Trophoblast cell (in vitro differentiated cells and primary cell): ENCODE measurements at regions not wholly inside any gene's neighbourhood (a gene's known extent, or its start where the extent isn't known, plus 50 kb on each side); places are given as distances from the start of the nearest gene placed in this dataset.

Source experiments
- DNase-seq, 2 donors: peaks; one replicate each; pipeline ENCODE4 v3.0.0-alpha.2; 2016
- H2AFZ ChIP-seq: 2 replicates; pipeline ENCODE4 v1.6.1; 2013; ENCODE audit warnings: low read length, moderate library complexity, mild to moderate bottlenecking; ENCODE audit not compliant: insufficient read depth, poor library complexity
- H2AK5ac ChIP-seq: 2 replicates; pipeline ENCODE4 v1.6.1; 2013; ENCODE audit warnings: mild to moderate bottlenecking, low read length
- H2BK120ac ChIP-seq: 2 replicates; pipeline ENCODE4 v1.6.1; 2013; ENCODE audit warnings: low read length, mild to moderate bottlenecking, moderate library complexity; ENCODE audit not compliant: insufficient read depth, poor library complexity
- H2BK12ac ChIP-seq: 2 replicates; pipeline ENCODE4 v1.6.1; 2013; ENCODE audit warnings: mild to moderate bottlenecking, low read length, moderate library complexity
- H2BK5ac ChIP-seq: 2 replicates; pipeline ENCODE4 v1.6.1; 2013; ENCODE audit warnings: low read length, low read depth, moderate library complexity, mild to moderate bottlenecking; ENCODE audit not compliant: poor library complexity
- H3K14ac ChIP-seq: 2 replicates; pipeline ENCODE4 v1.6.1; 2013; ENCODE audit warnings: mild to moderate bottlenecking, low read length
- H3K18ac ChIP-seq: 2 replicates; pipeline ENCODE4 v1.6.1; 2013; ENCODE audit warnings: mild to moderate bottlenecking, low read length
- H3K23ac ChIP-seq: 2 replicates; pipeline ENCODE4 v1.6.1; 2013; ENCODE audit warnings: low read length
- H3K27ac ChIP-seq: 2 replicates; pipeline ENCODE4 v1.5.1; 2013; ENCODE audit warnings: low read depth, mild to moderate bottlenecking, inconsistent platforms, low read length, moderate library complexity
- H3K27me3 ChIP-seq: 2 replicates; pipeline ENCODE4 v1.6.1; 2013; ENCODE audit warnings: inconsistent platforms, mild to moderate bottlenecking, low read length, moderate library complexity; ENCODE audit not compliant: insufficient read depth
- H3K36me3 ChIP-seq, 2 experiments: 1 replicate in 1 of 2; 2 replicates in 1 of 2; pipeline ENCODE4 v1.6.1; 2013; ENCODE audit warnings: low read length in 2 of 2, mild to moderate bottlenecking in 2 of 2, moderate library complexity in 1 of 2; ENCODE audit not compliant: insufficient read depth in 2 of 2, control insufficient read depth in 1 of 2
- H3K4ac ChIP-seq: 2 replicates; pipeline ENCODE4 v1.6.1; 2013; ENCODE audit warnings: low read depth, mild to moderate bottlenecking, low read length, moderate library complexity
- H3K4me1 ChIP-seq, 2 experiments: 1 replicate in 1 of 2; 2 replicates in 1 of 2; pipeline ENCODE4 v1.6.1; 2013; ENCODE audit warnings: low read length in 2 of 2, mild to moderate bottlenecking in 2 of 2, moderate library complexity in 1 of 2; ENCODE audit not compliant: insufficient read depth in 2 of 2, control insufficient read depth in 1 of 2
- H3K4me2 ChIP-seq: 2 replicates; pipeline ENCODE4 v1.6.1; 2013; ENCODE audit warnings: inconsistent platforms, mild to moderate bottlenecking, low read length, moderate library complexity
- H3K4me3 ChIP-seq: 2 replicates; pipeline ENCODE4 v1.5.1; 2013; ENCODE audit warnings: mild to moderate bottlenecking, low read depth, low read length, inconsistent platforms
- H3K79me1 ChIP-seq: one replicate; pipeline ENCODE4 v1.6.1; 2013; ENCODE audit warnings: low read length
- H3K79me2 ChIP-seq: 2 replicates; pipeline ENCODE4 v1.6.1; 2013; ENCODE audit warnings: low read length, mild to moderate bottlenecking; ENCODE audit not compliant: control insufficient read depth, insufficient read depth, poor library complexity
- H3K9ac ChIP-seq: 2 replicates; pipeline ENCODE4 v1.6.1; 2013; ENCODE audit warnings: mild to moderate bottlenecking, low read length
- H3K9me3 ChIP-seq: 2 replicates; pipeline ENCODE4 v1.6.1; 2013; ENCODE audit warnings: low read depth, mild to moderate bottlenecking, control low read depth, inconsistent platforms, low read length; ENCODE audit not compliant: insufficient read depth
- H4K12ac ChIP-seq: 2 replicates; pipeline ENCODE4 v1.6.1; 2013; ENCODE audit warnings: low read depth, mild to moderate bottlenecking, low read length, moderate library complexity
- H4K8ac ChIP-seq: 2 replicates; pipeline ENCODE4 v1.6.1; 2013; ENCODE audit warnings: low read depth, mild to moderate bottlenecking, low read length, moderate library complexity
- H4K91ac ChIP-seq: one replicate; pipeline ENCODE4 v1.6.1; 2013; ENCODE audit warnings: low read depth, mild to moderate bottlenecking, low read length, moderate library complexity
- WGBS: extraction: QIAGEN DNeasy Blood & Tissue Kit; methylation state at CpG from one replicate; pipeline ENCODE4 v1.1.7; 2013; ENCODE audit warnings: missing lambda C conversion rate; ENCODE audit not compliant: insufficient read length, insufficient coverage; ENCODE audit errors: extremely low coverage; 5-methylcytosine and 5-hydroxymethylcytosine counted together

- no CpG with 5 or more reads among the region's 3 CpGs for WGBS
- Histone ChIP-seq H4K12ac (no peak overlapping the region), H2BK12ac (no peak overlapping the region)
These were observed 63.4 kb upstream of the GPCPD1 start for GRCh38 chr20:5674176-5674660.

GRCh38 chr20:5670874-5671273 is 60.1 kb upstream of the GPCPD1 start:
- Histone ChIP-seq H3K27ac (no peak overlapping the region), H2BK5ac (no peak overlapping the region)

More at GRCh38 chr20:5674176-5674660, 63.4 kb upstream of the GPCPD1 start:
- peak; percentile 37 to 77 for DNase-seq
- H3K14ac ChIP-seq = no peak overlapping the region
- no peaks in the 10 kb centered on the region for H3K79me1 ChIP-seq
- no peak overlapping the region for H3K9ac ChIP-seq
- H2AK5ac ChIP-seq = no peak overlapping the region
- H3K9me3 ChIP-seq = peaks cover 1% of the 10 kb centered on the region
- no peak overlapping the region for H3K4me3 ChIP-seq
- H3K4me2 ChIP-seq = no peak overlapping the region
- no peak overlapping the region for H2AFZ ChIP-seq
- H3K27me3 ChIP-seq = no peaks in the 10 kb centered on the region
- H4K8ac ChIP-seq = no peak overlapping the region
- no peak overlapping the region for H3K18ac ChIP-seq
- H3K4ac ChIP-seq = no peak overlapping the region
- no peak overlapping the region for H3K27ac ChIP-seq
- no peaks in the 10 kb centered on the region for H3K4me1 ChIP-seq
- H4K91ac ChIP-seq = no peak overlapping the region
- no peak overlapping the region for H3K23ac ChIP-seq
- H3K79me2 ChIP-seq = no peaks in the 10 kb centered on the region
- H2BK120ac ChIP-seq = no peak overlapping the region
- H3K36me3 ChIP-seq = no peaks in the 10 kb centered on the region
- no peak overlapping the region for H2BK5ac ChIP-seq

GRCh38 chr20:5670036-5670536 is 59.3 kb upstream of the GPCPD1 start:
- no peaks in the 10 kb centered on the region for H3K36me3 ChIP-seq
- no peak overlapping the region for H4K12ac ChIP-seq
- no peak overlapping the region for H2AK5ac ChIP-seq
- no peak overlapping the region for H3K18ac ChIP-seq
- no peak overlapping the region for H3K4me3 ChIP-seq
- H3K79me1 ChIP-seq = no peaks in the 10 kb centered on the region
- H3K4me1 ChIP-seq = no peaks in the 10 kb centered on the region
- H3K14ac ChIP-seq = no peak overlapping the region
- no peak overlapping the region for H2BK120ac ChIP-seq
- H3K23ac ChIP-seq = no peak overlapping the region
- H2BK5ac ChIP-seq = no peak overlapping the region
- no peak overlapping the region for H2AFZ ChIP-seq
- no peaks in the 10 kb centered on the region for H3K79me2 ChIP-seq
- no peak overlapping the region for H3K9ac ChIP-seq
- H3K4me2 ChIP-seq = no peak overlapping the region
- H4K91ac ChIP-seq = no peak overlapping the region
- H2BK12ac ChIP-seq = no peak overlapping the region
- H3K27me3 ChIP-seq = no peaks in the 10 kb centered on the region
- WGBS = no CpG with 5 or more reads among the region's 6 CpGs
- no peak overlapping the region for H3K27ac ChIP-seq
- no peak for DNase-seq
- no peak overlapping the region for H3K4ac ChIP-seq
- no peak overlapping the region for H4K8ac ChIP-seq
- no peaks in the 10 kb centered on the region for H3K9me3 ChIP-seq

More at GRCh38 chr20:5670874-5671273, 60.1 kb upstream of the GPCPD1 start:
- no peak overlapping the region for H2BK120ac ChIP-seq
- WGBS = no CpG with 5 or more reads among the region's 2 CpGs
- H2BK12ac ChIP-seq = no peak overlapping the region
- no peak for DNase-seq
- H3K4ac ChIP-seq = no peak overlapping the region
- no peak overlapping the region for H4K12ac ChIP-seq
- H4K91ac ChIP-seq = no peak overlapping the region
- no peak overlapping the region for H3K9ac ChIP-seq
- no peak overlapping the region for H3K18ac ChIP-seq
- no peak overlapping the region for H3K23ac ChIP-seq
- no peaks in the 10 kb centered on the region for H3K79me2 ChIP-seq
- H3K36me3 ChIP-seq = no peaks in the 10 kb centered on the region
- no peaks in the 10 kb centered on the region for H3K79me1 ChIP-seq
- H3K9me3 ChIP-seq = peaks cover 1% of the 10 kb centered on the region
- H3K27me3 ChIP-seq = no peaks in the 10 kb centered on the region
- H2AK5ac ChIP-seq = no peak overlapping the region
- no peak overlapping the region for H3K4me3 ChIP-seq
- H3K4me2 ChIP-seq = no peak overlapping the region
- H3K4me1 ChIP-seq = no peaks in the 10 kb centered on the region
- no peak overlapping the region for H4K8ac ChIP-seq
- no peak overlapping the region for H2AFZ ChIP-seq
- no peak overlapping the region for H3K14ac ChIP-seq

- Histone ChIP-seq H3K4me2 (no peak overlapping the region), H3K18ac (no peak overlapping the region), H3K27me3 (no peaks in the 10 kb centered on the region), H3K79me1 (no peaks in the 10 kb centered on the region), H3K27ac (no peak overlapping the region), H4K91ac (no peak overlapping the region), H3K36me3 (no peaks in the 10 kb centered on the region), H2AK5ac (no peak overlapping the region), H2AFZ (no peak overlapping the region), H3K14ac (no peak overlapping the region), H3K23ac (no peak overlapping the region), H2BK5ac (no peak overlapping the region), H2BK12ac (no peak overlapping the region), H3K4me1 (no peaks in the 10 kb centered on the region), H4K12ac (no peak overlapping the region), H3K4me3 (no peak overlapping the region), H3K4ac (no peak overlapping the region), H3K79me2 (no peaks in the 10 kb centered on the region), H2BK120ac (no peak overlapping the region), H4K8ac (no peak overlapping the region), H3K9me3 (no peaks in the 10 kb centered on the region), H3K9ac (no peak overlapping the region)
- no CpG with 5 or more reads among the region's 5 CpGs for WGBS
- no peak for DNase-seq
These were observed 57.7 kb upstream of the GPCPD1 start for GRCh38 chr20:5668529-5668868.
